ENCODE measurements at regions not wholly inside any gene's neighbourhood (a gene's known extent, or its start where the extent isn't known, plus 50 kb on each side); places are given as distances from the start of the nearest gene placed in this dataset.

DNA sequence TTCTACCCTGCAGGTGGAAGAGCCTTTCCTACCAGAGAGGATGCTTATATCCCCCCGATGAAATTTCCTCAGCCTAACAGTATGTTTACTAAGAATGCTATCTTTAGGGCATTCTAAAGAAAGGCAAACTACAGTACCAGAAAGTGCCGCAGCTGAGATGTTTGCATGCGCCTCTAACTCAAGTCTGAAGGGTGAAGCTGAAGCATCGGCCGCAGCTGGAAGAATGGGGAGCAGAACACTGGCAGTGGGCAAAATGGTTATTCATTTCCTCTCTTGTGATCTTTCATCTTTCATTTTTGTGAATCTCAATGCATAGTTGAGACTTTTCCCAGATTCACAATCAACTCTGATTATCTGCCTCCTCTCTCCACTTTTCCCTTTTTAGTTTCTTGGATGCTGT lies 648.2 kb upstream of the ZEB2 start:
- Histone ChIP-seq H3K27me3 (no peaks in the 10 kb centered on the region), H3K9me3 (no peaks in the 10 kb centered on the region), H3K36me3 (no peaks in the 10 kb centered on the region), H3K27ac (no peak overlapping the region), H3K4me3 (no peak overlapping the region), H3K4me1 (no peaks in the 10 kb centered on the region)
- DNase-seq, result no peak
- TF ChIP-seq POLR2A (IDR thresholded peaks at IDR 0.05), result no peak
- TF ChIP-seq, protein P1, sequence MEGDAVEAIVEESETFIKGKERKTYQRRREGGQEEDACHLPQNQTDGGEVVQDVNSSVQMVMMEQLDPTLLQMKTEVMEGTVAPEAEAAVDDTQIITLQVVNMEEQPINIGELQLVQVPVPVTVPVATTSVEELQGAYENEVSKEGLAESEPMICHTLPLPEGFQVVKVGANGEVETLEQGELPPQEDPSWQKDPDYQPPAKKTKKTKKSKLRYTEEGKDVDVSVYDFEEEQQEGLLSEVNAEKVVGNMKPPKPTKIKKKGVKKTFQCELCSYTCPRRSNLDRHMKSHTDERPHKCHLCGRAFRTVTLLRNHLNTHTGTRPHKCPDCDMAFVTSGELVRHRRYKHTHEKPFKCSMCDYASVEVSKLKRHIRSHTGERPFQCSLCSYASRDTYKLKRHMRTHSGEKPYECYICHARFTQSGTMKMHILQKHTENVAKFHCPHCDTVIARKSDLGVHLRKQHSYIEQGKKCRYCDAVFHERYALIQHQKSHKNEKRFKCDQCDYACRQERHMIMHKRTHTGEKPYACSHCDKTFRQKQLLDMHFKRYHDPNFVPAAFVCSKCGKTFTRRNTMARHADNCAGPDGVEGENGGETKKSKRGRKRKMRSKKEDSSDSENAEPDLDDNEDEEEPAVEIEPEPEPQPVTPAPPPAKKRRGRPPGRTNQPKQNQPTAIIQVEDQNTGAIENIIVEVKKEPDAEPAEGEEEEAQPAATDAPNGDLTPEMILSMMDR (IDR thresholded peaks at IDR 0.05), result no peak

DNA sequence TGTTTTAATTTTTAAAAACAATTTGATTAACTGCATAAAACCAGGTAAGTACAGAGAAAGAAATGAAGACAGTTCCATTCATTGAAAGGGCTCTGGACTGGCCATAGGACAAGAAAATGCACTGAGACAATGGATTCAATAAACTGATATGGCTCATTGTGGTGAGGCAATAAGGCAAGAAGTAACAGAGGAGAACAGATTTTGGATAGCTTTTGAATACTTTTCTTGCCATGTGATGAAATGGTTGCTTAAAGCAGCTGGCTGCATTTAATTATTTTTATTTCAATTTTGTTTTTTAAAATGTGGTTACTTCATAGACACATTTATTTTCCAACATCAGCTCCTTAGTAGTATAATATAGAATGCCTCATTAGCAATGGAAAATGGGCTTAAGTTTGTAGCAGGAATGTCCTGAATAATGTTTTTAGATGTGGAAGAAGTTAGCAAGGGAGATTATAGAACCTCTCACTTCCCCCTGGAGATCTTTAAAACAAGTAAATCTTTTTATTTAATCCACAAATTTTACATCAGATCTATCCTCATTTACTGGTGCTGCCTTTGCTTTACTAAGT lies 646.9 kb upstream of the ZEB2 start:
- TF ChIP-seq, protein P1 (IDR thresholded peaks at IDR 0.05), result no peak
- no peak for TF ChIP-seq POLR2A (IDR thresholded peaks at IDR 0.05)
- Histone ChIP-seq H3K4me1 (no peaks in the 10 kb centered on the region), H3K4me3 (no peak overlapping the region), H3K27me3 (no peaks in the 10 kb centered on the region), H3K27ac (no peak overlapping the region), H3K9me3 (no peaks in the 10 kb centered on the region), H3K36me3 (no peaks in the 10 kb centered on the region)
- DNase-seq, result no peak

DNA sequence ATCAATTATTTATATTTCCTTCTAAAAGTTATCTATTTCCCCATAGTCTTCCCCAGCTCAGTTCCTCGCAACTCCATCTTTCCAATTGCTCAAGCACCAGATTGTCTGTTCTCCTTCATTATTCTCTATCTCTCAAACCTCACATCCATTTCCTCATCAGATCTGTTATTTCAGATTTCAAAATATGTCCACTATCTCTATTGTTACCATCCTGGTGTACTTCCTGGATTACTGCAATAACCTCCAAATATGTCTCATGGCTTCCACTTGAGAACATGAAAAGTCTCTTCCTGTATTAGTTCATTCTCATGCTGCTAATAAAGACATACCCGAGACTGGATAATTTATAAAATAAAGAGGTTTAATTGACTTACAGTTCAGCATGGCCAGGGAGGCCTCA lies 641.7 kb upstream of the ZEB2 start:
- Histone ChIP-seq H3K4me3 (no peak overlapping the region), H3K27me3 (no peaks in the 10 kb centered on the region), H3K36me3 (no peaks in the 10 kb centered on the region), H3K9me3 (no peaks in the 10 kb centered on the region), H3K4me1 (no peaks in the 10 kb centered on the region), H3K27ac (no peak overlapping the region)
- DNase-seq, result no peak
- TF ChIP-seq, protein P1 (IDR thresholded peaks at IDR 0.05), result no peak
- no peak for TF ChIP-seq POLR2A (IDR thresholded peaks at IDR 0.05)

DNA sequence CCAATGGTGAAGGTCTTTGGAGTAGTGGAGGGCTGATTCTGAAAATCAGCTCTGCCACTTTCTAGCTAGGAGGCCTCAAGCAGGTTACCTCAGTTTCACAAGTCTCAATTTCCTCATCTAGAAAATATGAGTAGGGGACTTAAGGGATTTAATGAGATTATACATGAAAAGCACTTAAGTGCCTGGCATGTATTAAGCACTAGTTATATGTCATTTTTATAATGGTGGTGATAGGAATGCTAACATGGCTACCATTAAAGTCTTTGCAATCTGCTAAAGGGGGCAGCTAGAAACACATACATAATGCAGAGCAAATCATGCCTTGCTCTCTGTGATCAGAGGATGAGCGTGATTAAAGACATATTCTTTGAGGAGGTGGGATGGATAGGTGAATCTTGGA lies 640.9 kb upstream of the ZEB2 start:
- DNase-seq, result no peak
- Histone ChIP-seq H3K27ac (no peak overlapping the region), H3K4me1 (no peaks in the 10 kb centered on the region), H3K27me3 (no peaks in the 10 kb centered on the region), H3K9me3 (no peaks in the 10 kb centered on the region), H3K36me3 (no peaks in the 10 kb centered on the region), H3K4me3 (no peak overlapping the region)
- no peak for TF ChIP-seq POLR2A (IDR thresholded peaks at IDR 0.05)

DNA sequence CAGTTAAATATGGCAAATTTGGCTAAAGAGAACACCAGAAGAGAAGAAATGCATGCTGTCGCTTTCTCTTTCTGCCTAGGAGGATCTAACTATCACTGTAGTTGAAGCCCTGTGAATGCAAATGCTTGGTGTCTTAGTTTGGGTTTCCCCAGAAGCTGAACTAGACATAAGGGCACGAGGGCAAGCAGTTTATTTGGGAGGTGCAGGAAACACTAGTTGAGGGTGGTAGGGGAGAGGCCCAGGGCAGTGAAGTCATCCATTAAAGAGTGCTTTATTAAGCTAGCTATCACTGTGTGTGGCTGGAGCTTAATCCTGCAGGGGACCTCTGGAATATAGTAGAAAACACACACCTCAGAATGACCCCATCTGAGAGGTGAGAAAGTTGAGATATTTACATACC lies 639.8 kb upstream of the ZEB2 start:
- Histone ChIP-seq H3K4me3 (no peak overlapping the region), H3K27me3 (no peaks in the 10 kb centered on the region), H3K27ac (no peak overlapping the region), H3K36me3 (no peaks in the 10 kb centered on the region), H3K4me1 (no peaks in the 10 kb centered on the region), H3K9me3 (no peaks in the 10 kb centered on the region)
- no peak for DNase-seq
- TF ChIP-seq, protein P1 (IDR thresholded peaks at IDR 0.05), result no peak
- TF ChIP-seq POLR2A (IDR thresholded peaks at IDR 0.05), result no peak

DNA sequence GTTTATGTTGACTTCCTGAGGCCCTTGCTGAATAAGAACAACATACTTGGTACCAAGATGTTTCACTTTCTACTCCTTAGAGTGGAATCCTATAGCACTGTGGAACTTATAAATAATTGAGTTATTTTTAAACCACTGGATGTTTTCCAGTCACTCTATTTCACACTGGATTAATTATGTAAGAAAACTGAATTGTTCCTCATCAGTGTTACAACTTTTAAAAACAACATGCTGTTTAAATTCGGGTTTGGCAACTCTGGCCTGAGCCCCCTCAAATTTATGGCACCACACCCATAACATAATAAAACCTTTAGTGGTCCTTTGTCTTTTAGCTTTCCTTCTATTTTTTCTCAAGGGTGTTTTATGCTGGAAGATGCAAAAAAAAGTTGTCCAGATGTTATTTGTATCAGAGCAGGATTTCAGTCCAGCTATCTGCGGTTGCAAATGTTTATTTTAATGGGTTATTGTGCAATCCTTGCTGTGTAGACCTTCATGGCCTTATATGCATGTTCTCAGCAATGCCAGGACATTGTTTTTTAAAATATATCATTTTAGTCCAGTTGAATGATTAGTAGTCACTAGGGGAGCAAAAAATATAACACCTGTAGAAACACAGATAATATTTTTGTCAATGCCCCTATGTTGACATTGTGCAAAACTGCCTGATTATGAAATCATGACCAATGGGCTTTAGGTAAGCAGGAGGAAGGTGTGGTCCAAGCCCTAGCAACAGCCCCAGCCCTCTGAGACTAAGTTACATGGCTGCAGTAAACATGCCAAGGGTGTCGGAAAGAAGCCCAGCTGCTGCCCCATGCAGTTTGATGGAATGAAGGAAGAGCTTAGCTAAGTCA lies 638.0 kb upstream of the ZEB2 start:
- H3K36me3 ChIP-seq, result no peaks in the 10 kb centered on the region
- H3K27me3 ChIP-seq, result no peaks in the 10 kb centered on the region
- H3K4me1 ChIP-seq, result no peaks in the 10 kb centered on the region
- H3K27ac ChIP-seq, result peak overlapping the region in 1 of 4 donors; percentile 43
- no peak overlapping the region for H3K4me3 ChIP-seq
- no peak for TF ChIP-seq POLR2A (IDR thresholded peaks at IDR 0.05)
- TF ChIP-seq, protein P1 (IDR thresholded peaks at IDR 0.05), result no peak
- no peaks in the 10 kb centered on the region for H3K9me3 ChIP-seq
- DNase-seq, result peak in 2 of 3 donors; percentile 37 to 50

All from Peyer's patch (tissue), 4 donors.